Stimulated activated naive CD4-positive, alpha-beta T cell treated with Interleukin-2 at 50 U/mL for 16 hours (primary cell): ENCODE measurements at regions not wholly inside any gene's neighbourhood (a gene's known extent, or its start where the extent isn't known, plus 50 kb on each side); places are given as distances from the start of the nearest gene placed in this dataset.

Experiments
- DNase-seq: peaks from one replicate; lab custom pipeline; 2025; lab: John Stamatoyannopoulos, UW

GRCh38 chr5:133708331-133708850, 96.0 kb upstream of the FSTL4 start:
- no peak for DNase-seq

- no peak for DNase-seq
Measured at GRCh38 chr5:133707629-133708028, 95.3 kb upstream of the FSTL4 start.

- no peak for DNase-seq
Measured at GRCh38 chr5:133706506-133707430, 94.4 kb upstream of the FSTL4 start.

GRCh38 chr5:133705331-133705730, 93.0 kb upstream of the FSTL4 start:
- DNase-seq, result no peak

GRCh38 chr5:133704411-133704810, 92.1 kb upstream of the FSTL4 start:
- no peak for DNase-seq

GRCh38 chr5:133703935-133704334, 91.6 kb upstream of the FSTL4 start:
- no peak for DNase-seq

GRCh38 chr5:133702791-133703770, 90.7 kb upstream of the FSTL4 start:
- no peak for DNase-seq

GRCh38 chr5:133701871-133702270, 89.5 kb upstream of the FSTL4 start:
- no peak for DNase-seq

GRCh38 chr5:133700251-133700650, 87.9 kb upstream of the FSTL4 start:
- DNase-seq, result no peak

GRCh38 chr5:133698646-133699526, 86.5 kb upstream of the FSTL4 start:
- no peak for DNase-seq

GRCh38 chr5:133698259-133698554, 85.9 kb upstream of the FSTL4 start:
- no peak for DNase-seq

- no peak for DNase-seq
Measured at GRCh38 chr5:133697536-133698258, 85.4 kb upstream of the FSTL4 start.

- no peak for DNase-seq
Measured at GRCh38 chr5:133696782-133697507, 84.6 kb upstream of the FSTL4 start.

- no peak for DNase-seq
Measured at GRCh38 chr5:133696006-133696584, 83.8 kb upstream of the FSTL4 start.

- no peak for DNase-seq
Measured at GRCh38 chr5:133694181-133694831, 82.0 kb upstream of the FSTL4 start.

GRCh38 chr5:133691448-133691847, 79.1 kb upstream of the FSTL4 start:
- no peak for DNase-seq

GRCh38 chr5:133690746-133691145, 78.4 kb upstream of the FSTL4 start:
- no peak for DNase-seq

GRCh38 chr5:133688391-133688790, 76.0 kb upstream of the FSTL4 start:
- no peak for DNase-seq
